HG02678 (cell line): ENCODE measurements at regions not wholly inside any gene's neighbourhood (a gene's known extent, or its start where the extent isn't known, plus 50 kb on each side); places are given as distances from the start of the nearest gene placed in this dataset.
A peak's percentile ranks its signal among the peaks of the same experiment; 100 is the strongest.

ENCODE experiments used
- ATAC-seq: cut with Tn5 transposase; IDR thresholded peaks from one replicate; pipeline ENCODE4 v1.9.1; 2021; ENCODE audit warnings: mild to moderate bottlenecking, moderate library complexity; ENCODE audit not compliant: unreplicated experiment

DNA sequence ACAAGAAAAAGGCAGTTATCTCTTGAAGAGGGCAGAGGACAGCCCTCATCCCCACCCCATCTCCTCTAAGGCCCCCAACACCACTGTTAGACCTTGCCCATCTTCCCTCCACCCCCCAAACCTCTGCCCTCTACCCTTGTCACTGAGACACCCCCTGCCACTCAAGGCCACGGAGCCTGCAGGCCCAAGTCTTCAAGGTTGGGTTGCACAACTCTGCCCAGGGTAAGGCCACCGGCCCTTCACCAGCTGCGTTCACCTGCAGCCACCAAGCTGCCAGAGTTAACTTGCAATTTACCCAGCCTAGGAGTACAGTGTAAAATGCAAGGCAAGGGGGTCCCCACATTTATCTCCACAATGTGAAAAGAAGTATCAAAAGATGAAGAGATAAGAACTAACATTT, 128.7 kb upstream of the PKDCC start:
- no peak for ATAC-seq

DNA sequence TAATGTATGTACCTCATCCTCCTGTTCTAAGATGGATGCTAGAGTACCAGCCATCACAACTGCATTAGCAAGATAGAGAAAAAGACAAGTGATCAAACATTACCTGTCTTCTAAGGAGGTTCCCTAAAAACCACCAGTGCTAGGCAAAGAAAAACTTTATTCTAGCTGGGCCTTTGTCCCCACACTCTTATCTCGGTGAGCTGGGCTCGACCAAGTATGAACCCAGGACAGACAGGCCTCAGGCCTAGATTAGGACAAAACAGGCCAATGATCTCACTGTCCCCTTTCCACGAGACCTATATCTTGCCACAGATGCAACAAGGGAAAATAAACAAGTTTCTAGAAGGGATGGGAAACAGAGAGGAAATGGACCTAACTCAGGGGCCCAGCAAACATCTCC, 127.6 kb upstream of the PKDCC start:
- no peak for ATAC-seq

DNA sequence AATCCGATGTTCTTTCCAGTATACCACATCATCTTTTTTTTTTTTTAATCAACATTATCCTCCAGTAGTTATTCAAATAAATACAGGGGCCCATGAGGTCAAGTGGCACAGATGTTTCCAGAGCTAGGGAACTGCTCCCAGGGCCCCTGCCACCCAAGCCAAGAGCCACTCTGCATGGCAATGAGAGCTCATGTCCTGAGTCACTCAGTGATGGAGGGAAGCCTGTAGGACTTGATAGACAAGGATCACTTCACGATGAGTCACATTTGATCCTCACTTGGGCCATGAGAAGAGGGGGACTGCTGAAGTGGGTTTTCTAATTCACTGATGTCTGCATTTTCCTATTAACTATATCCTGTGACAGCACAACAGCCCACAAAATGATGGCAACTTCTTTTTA, 127.0 kb upstream of the PKDCC start:
- ATAC-seq = no peak

DNA sequence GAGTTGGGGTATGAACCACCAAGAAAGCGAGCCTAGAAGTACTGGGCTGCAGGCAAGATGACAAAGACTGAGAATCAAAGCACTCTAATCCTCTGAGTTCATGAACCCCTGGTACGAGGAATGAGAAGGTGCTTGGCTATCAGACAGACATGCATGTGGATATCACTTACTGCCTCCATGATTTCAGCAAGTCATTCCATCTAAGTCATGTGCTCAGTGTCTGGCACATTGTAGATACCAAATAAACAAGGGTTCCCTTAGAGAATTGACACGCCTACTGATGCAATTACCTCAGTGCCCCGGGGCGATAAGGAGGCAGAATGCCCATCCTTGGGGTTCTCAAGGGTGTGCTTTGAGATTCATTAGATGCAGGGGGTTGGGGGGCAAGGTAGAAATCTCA, 125.6 kb upstream of the PKDCC start:
- ATAC-seq = no peak

DNA sequence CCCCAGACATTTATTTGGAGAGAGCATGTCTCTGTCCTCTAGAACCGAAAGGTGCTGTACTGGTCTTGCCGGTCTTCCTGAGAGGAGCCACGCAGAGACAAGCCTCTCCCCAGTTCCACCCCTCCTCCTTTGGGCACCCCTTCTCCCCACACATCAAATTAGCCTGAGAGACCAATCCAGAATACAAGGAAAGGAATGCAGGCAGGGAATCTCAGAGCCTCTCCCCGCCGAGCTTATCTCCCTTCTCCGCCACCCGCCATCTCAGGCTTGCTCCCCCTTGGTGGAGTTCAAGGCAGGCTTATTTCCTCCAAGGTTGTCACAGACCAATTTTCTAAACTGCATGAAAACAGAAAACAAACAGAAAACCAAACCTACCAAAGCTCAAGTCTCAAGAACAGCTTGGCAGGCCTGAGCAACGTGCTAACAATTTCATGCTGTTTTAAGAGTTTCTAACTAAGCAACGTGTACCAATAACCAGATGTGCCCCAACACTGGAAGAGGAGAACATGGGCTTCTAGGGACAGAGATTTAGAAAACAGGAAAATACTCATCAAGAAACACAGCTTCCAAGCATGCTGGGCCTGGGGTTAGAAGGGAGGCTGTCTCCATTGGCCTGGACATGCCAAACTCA, 124.5 kb upstream of the PKDCC start:
- ATAC-seq = no peak

DNA sequence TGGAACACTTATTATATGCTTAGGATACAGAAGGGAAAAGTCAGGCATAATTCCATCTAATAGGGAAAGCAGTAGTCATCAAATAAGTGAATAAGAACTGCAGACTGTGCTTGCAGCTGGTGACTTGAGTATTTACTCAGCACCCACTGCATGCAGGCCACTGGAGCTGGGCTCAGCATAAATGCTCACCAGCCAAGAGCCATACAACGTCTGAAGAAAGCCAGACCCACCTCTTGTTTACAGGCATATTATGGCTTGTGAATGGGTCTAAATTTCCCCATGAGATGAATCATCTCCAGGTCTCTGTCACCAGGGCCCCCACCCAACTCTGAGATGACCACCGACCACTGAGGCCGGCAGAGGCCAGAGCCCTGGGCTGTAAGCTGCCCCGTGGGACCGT, 123.8 kb upstream of the PKDCC start:
- no peak for ATAC-seq

DNA sequence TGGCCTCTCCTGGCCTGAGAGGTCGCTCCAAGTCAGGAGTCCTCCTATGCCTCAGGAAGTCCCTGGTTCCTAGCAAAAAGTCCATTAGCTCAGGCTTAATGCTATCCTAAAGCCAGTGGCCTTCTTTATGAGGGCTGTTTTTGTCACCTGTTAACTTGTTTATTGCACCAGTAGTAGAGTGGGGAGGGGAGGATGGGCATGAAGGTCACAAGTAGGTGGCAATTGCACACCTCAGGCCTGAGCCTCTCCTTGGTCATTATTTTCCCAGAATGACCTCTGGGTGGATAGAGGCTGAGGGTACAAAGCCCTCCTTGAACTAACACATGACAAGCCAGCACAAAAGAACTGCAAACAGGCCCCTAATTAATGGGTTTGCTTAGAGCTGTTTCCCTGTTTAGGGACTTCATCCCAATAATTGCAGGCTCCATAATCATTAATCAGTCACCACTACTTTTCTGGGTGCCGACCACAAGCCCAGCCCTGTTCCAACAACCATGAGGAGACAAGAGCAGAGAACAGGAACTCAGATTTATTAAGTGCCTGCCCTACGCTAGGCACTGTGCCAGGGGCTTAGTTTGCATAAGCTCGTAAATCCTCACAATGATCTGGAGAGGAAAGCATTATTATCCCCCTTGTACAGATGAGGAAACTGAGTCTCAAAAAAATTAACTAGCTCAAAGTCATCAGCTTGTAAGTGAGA, 123.0 kb upstream of the PKDCC start:
- ATAC-seq = no peak

DNA sequence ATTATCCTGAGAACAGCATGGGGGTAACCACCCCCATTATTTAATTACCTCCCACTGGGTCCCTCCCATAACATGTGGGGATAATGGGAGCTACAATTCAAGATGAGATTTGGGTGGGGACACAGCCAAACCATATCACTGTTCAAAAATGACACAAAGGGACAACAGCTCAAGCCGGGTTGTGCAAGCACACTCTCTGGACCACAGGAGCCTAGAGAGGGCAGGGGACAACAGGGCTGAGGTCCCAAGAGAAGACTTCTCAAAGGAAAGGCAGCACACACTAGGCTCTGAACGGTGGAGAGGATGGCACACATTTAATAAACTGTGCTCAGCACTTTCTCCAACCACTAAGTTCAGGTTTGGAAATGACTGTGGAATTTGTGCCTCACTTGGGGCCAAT, 122.1 kb upstream of the PKDCC start:
- ATAC-seq = no peak

DNA sequence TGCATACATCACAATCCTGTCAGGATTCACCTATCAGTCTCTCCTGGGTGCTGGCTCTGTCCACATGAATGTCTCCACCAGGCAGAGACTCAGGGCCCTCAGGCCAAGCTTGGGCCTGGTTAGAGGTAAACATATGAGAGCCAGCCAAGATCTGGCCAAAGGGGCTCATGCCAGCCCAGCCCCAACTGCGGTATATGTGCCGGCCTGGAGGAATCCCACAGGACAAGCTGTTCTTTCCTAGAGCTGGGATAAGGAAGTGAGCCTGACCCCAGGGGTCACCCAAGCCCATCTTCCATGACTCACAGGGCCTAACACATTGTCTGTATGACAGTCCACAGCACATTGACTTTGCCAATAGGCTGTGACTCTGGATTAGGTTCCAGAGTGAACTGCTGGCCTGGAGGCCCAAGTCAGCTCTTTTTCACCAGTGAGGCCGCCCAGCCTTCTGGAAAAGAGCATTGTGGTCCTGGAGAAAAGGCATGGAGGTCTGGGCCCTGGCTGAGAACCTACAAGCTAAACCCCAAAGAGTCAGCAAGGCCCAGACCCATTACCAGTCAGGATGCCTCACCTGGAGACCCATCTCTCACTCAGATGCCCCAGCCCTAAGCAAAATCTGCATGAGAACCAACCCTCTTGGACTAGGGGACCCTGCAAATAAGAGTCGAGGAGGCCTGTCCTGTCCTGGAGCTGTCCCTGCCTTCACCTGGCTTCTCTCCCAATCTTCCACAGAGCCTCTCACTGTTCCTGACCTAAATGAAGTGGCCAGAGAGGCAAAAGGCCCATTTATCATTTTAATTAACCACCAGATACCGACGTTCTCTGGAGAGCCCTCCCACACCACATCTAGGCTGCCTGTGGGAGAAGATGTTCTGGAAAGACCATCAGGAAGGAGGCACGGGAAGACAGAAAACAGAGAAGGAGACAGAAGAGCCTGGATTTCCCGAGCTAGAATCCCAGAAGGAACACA, 120.9 kb upstream of the PKDCC start:
- no peak for ATAC-seq

DNA sequence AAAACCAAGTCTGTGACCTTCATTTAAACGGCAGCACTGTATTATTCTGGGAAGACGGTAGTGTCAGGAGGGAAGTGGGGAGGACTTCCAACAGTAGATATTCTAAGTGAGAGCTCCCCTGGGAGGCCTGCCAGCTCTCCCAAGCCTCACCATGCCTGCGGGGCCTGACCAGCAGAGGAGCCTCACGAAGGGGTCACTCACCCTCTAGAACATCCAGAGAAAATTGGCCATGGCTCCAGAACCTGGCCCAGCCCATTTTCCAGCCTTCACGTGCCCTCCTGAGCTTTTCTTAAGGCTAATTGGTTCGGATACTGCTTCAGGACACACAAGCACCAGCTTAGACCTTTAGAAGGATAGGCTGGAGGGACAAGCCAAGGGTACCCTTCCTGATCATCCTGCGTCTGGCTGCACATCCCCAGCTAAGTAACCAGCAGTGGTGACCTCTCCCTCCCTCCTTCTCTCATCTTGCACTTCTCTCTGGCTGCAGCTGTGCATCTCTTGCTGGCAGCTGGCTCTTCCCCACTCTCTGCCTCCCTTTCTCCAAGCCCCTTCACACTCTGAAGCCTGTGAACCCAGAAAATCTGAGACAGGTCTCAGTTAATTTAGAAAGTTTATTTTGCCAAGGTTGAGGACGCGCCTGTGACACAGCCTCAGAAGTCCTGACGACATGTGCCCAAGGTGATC, 120.1 kb upstream of the PKDCC start:
- ATAC-seq = no peak

DNA sequence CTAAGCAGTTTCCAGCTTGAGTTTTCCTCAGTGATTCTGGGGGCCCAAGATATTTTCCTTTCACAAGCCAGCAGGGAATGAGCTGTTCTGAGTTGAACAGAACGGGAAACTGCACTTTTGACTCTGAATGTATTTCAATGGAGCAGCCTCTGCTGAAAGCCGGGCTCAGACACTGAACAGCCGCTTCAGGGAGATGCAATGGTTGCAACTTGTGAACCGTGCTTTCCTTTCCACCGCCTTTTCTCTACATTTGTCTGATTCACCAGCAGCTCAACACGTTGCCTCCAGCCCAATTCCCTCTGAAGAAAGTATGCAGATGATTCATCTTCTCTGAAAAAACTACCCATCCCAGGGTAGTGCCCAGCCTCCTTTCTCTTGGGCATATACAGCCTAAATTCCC, 119.3 kb upstream of the PKDCC start:
- ATAC-seq = no peak

DNA sequence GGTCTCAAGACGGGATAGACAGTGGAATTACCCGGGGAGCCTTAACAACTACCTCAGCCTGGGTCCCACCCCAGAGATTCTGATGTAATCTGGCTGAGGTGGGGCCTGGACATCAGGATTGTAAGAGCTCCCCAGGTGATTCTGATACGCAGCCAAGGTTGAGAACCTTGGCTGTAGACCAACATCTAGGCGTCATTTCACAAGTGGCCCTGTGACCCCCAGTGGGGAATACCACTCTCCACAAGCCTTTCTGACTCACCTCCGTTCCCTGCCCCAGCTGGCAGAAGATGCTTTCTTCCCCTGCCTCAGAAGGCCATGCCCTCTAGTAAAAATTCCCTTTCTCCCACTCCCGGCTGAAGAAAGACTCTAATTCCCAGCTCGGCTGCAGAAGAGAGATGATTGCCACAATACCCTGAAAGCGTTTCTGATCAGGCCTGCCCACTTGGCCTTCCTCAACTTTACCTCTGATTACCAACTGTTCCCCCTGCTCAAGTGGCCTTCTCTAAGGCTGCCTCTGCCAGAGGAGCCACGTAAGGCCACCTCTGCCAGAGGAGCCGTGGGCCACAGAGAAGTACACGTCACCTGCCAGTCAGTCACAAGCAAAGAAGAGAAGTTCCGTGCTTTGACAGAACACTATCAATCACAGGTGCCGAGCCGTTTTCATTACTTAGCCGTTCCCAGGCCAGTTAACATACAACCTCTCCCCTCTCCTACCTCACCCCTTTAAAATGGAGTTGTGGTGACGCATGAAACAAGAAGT, 116.8 kb upstream of the PKDCC start:
- peak; percentile 59 for ATAC-seq

DNA sequence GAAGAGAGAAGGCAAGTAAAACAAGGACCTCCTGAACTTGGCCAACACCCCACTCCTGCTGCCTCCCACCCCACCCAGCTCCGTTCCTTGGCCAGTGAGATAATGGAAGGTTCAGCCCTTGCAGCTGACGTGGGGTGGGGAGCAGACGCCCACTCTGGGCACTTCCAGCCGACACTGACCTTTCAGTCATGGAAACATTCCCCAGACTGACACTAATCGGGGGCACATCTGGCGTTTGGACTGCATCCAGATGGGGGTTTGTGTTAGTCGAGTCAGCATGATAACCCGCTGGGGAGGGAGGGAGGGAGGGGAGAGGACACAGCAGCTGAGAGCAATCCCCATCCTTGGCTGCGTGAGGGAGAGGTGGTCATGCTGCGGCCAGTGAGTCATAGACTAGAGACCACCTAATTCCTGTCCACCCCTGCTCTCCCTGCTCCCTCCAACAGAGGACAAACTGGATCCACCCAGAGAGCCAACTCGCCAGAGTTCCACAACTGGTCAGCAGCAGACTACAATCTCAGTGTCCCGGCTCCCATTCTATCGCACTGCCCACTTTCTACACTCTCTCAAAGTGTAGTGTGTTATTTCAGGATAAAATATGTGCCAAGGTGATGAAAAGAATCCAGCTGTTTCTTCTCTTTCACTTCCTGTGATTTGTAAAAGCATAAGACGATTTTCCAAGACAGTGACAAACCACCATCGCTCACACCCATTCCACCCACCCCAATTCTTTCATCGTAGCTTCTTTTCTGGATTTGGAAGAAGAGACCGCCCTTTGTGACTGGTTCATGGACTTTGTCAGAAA, 115.4 kb upstream of the PKDCC start:
- ATAC-seq = no peak

DNA sequence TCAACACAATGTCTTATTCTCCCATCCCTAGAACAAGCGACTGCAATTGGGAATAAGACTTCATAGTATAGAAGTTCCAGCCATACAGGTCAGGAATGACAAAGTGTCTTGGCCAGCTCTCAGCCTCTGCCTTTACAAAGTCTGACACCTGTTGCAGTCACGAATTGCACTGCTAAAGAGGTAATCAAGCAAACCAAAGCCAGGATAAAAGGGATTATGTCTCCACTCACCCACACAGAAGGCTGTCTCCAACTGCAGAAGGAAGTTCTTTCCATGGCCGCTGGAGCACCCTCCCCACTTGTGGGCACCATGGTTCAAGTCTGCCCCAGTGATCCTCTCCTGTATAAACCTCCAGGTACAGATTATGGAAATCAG, 114.8 kb upstream of the PKDCC start:
- ATAC-seq = no peak

DNA sequence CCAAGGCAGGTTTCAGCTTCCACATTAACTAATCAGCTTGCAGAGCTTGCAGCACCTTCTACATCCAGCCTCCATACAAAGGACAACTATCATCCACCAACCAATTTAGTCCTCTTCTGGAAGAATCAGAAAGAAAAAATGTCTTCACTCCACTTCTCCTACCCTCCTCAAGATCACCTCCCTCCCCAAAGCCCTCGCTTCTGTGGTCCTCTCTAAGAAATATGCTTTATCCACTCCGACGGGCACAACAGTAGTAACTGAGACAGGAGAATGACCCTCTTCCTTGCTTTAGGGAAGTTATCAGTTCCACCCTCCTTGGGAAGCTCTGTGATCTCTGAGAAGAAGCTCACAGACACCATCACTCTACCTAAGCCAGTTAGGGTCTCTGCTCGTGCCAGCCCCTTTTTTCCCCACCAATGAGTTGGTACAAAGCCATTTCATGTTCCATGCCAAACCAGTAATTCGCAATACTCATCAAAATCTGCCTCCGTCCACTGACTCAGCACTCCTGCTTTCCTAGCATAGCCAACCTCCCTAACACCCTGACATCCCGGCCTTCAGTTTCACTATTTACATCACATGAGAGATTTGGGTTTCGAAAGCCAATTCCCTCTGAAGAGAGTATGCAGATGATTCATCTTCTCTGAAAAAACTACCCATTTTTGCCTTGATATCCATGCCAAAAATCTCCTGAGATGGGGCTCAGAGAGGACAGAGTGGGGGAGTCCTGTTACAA, 114.1 kb upstream of the PKDCC start:
- ATAC-seq = no peak

DNA sequence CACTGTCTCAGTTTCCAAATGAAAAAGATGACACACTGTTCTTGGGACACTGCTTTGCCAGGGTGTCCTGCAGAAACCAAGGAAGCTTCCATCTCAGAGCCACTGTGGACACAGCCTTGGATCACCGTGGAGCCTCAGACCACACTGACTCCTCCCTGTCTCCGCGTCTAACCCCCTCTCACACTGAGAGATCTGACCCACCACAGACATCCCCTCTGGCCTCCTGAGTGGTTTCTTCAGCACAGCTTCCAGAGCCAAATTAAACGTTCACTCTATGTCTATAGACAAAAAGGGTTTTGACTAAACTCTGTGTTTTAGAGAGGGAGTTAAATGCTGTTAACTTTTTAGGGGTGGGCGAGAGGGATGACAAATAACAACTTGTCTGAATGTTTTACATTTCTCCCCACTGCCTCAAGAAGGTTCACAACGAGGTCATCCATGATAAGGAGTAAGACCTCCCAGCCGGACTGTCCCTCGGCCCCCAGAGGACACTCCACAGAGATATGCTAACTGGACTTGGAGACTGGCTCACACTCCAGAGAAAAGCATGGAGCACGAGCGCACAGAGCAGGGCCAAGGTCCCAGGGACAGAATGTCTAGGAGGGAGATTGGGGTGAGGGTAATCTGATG, 113.4 kb upstream of the PKDCC start:
- no peak for ATAC-seq

DNA sequence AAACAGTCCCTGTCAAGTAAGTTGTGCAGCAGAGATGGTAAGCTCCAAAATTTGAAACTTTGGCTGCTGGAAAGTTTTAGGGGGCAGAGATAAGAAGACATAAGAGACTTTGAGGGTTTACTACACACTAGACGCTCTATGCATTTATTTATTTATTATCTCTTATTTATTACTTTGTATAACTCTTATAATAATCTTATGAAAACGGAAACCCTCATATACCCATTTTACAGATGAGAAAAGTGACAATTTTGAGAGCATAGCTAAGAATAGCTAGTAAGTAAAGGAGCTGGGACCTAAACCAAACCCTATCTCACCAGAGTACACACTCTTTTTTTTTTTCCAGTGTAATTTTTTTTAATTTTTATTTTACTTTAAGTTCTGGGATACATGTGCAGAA, 112.8 kb upstream of the PKDCC start:
- ATAC-seq = no peak

DNA sequence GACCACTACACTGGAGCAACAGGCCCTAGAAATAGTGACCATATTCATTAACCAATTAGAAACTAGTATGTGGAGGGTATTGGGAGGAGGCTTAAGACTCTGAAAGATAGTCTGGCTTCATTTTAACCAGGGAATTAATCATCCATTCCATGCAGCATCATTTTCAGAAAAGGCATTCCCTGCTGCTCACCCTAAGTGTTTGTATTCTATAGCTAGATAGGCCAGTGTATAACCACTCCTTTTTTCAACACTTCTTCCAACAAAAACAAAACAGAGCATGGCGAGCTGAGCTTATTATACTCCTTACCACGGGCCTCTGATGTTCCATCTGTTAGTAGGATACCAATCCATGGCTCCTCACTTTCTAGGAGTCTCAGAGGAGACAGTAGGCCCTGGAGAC, 112.0 kb upstream of the PKDCC start:
- ATAC-seq = no peak
